NCI-H2107 treated with DMSO at 0.1 percent for 48 hours (cell line): ENCODE measurements at regions not wholly inside any gene's neighbourhood (a gene's known extent, or its start where the extent isn't known, plus 50 kb on each side); places are given as distances from the start of the nearest gene placed in this dataset.

ENCODE experiments used
- DNase-seq: peaks from one replicate; lab custom pipeline; 2025; ENCODE audit not compliant: unreplicated experiment; lab: John Stamatoyannopoulos, UW

GRCh38 chr1:98084188-98084587, 163.4 kb upstream of the DPYD start:
- DNase-seq = no peak

GRCh38 chr1:98081944-98082343, 161.1 kb upstream of the DPYD start:
- DNase-seq = no peak

GRCh38 chr1:98078596-98078995, 157.8 kb upstream of the DPYD start:
- DNase-seq = no peak

GRCh38 chr1:98077691-98078090, 156.9 kb upstream of the DPYD start:
- no peak for DNase-seq

GRCh38 chr1:98075626-98076025, 154.8 kb upstream of the DPYD start:
- no peak for DNase-seq

GRCh38 chr1:98073823-98074222, 153.0 kb upstream of the DPYD start:
- no peak for DNase-seq

GRCh38 chr1:98073106-98073505, 152.3 kb upstream of the DPYD start:
- no peak for DNase-seq

GRCh38 chr1:98072047-98072446, 151.2 kb upstream of the DPYD start:
- no peak for DNase-seq

- no peak for DNase-seq
These were observed 147.2 kb upstream of the DPYD start for GRCh38 chr1:98068016-98068415.

GRCh38 chr1:98066911-98067310, 146.1 kb upstream of the DPYD start:
- DNase-seq = no peak

GRCh38 chr1:98059620-98060019, 138.8 kb upstream of the DPYD start:
- DNase-seq = no peak

- no peak for DNase-seq
These were observed 137.8 kb upstream of the DPYD start for GRCh38 chr1:98058676-98059075.

- no peak for DNase-seq
These were observed 136.5 kb upstream of the DPYD start for GRCh38 chr1:98057236-98057910.

- no peak for DNase-seq
These were observed 135.9 kb upstream of the DPYD start for GRCh38 chr1:98056781-98057180.

GRCh38 chr1:98055457-98055856, 134.6 kb upstream of the DPYD start:
- DNase-seq = no peak

GRCh38 chr1:98054786-98055185, 134.0 kb upstream of the DPYD start:
- DNase-seq = no peak

GRCh38 chr1:98054367-98054701, 133.5 kb upstream of the DPYD start:
- DNase-seq = no peak

GRCh38 chr1:98053471-98054366, 132.9 kb upstream of the DPYD start:
- DNase-seq = peak; percentile 15

- peak; percentile 89 for DNase-seq
These were observed 130.3 kb upstream of the DPYD start for GRCh38 chr1:98051065-98051675.

GRCh38 chr1:98049370-98050135, 128.7 kb upstream of the DPYD start:
- peak; percentile 59 for DNase-seq

- no peak for DNase-seq
These were observed 128.0 kb upstream of the DPYD start for GRCh38 chr1:98048751-98049325.
